HEK293 (cell line): ENCODE measurements at regions not wholly inside any gene's neighbourhood (a gene's known extent, or its start where the extent isn't known, plus 50 kb on each side); places are given as distances from the start of the nearest gene placed in this dataset.

Experiments
- CTCF ChIA-PET: fragments of 350-600 bp; formaldehyde crosslinking; extraction: SDS; loops from one replicate; lab custom pipeline; 2021; ENCODE audit warnings: antibody characterized with exemption; lab: Yijun Ruan, JAX
- POLR2A ChIA-PET: fragments of 300-600 bp; formaldehyde crosslinking; extraction: SDS; loops from one replicate; lab custom pipeline; 2020; ENCODE audit warnings: antibody characterized with exemption, inconsistent platforms; lab: Yijun Ruan, JAX
- H3K27ac ChIP-seq: fragments of 200-500 bp; sonication (Bioruptor generic); 2 replicates; pipeline ENCODE4 v1.5.1; 2014; ENCODE audit warnings: low read depth, low read length, control low read depth, inconsistent platforms; ENCODE audit errors: extremely low read depth
- H3K36me3 ChIP-seq, 2 experiments: fragments of 200-500 bp in 1 of 2; sonication (Bioruptor generic) in 1 of 2; 1 replicate in 1 of 2; 2 replicates in 1 of 2; pipeline ENCODE4 v1.5.1; 2014 to 2017; ENCODE audit warnings: inconsistent platforms in 2 of 2, low read length in 2 of 2; ENCODE audit not compliant: control insufficient read depth in 2 of 2, insufficient read depth in 1 of 2
- H3K4me1 ChIP-seq: fragments of 200-500 bp; sonication (Bioruptor generic); 2 replicates; pipeline ENCODE4 v1.5.1; 2014; ENCODE audit warnings: mild to moderate bottlenecking, low read length, inconsistent platforms; ENCODE audit not compliant: control insufficient read depth, insufficient read depth
- H3K4me3 ChIP-seq: 2 replicates; pipeline ENCODE4 v1.5.1; 2011; ENCODE audit warnings: low read depth, mild to moderate bottlenecking, control low read depth, low read length, moderate library complexity
- H3K9me3 ChIP-seq: fragments of 200-500 bp; sonication (Bioruptor generic); 2 replicates; pipeline ENCODE4 v1.5.1; 2014; ENCODE audit warnings: low read depth, low read length, inconsistent platforms; ENCODE audit not compliant: control insufficient read depth, insufficient read depth
- BCL11B ChIP-seq: fragments of 450-650 bp; formaldehyde crosslinking; IDR thresholded peaks from 2 replicates; pipeline ENCODE4 v1.5.1; 2016; ENCODE audit warnings: low read depth, missing biosample characterization, missing genetic modification characterization
- GFI1B ChIP-seq: fragments of 450-650 bp; formaldehyde crosslinking; IDR thresholded peaks from 2 replicates; pipeline ENCODE4 v1.5.1; 2016; ENCODE audit warnings: missing biosample characterization, missing genetic modification characterization
- HOXA7 ChIP-seq: sonication (generic); formaldehyde crosslinking; IDR thresholded peaks from 2 replicates; pipeline ENCODE4 v1.8.1; 2022; ENCODE audit warnings: missing genetic modification reagents, borderline replicate concordance
- IKZF3 ChIP-seq: fragments of 450-650 bp; IDR thresholded peaks from 2 replicates; pipeline ENCODE4 v1.5.0; 2018; ENCODE audit warnings: missing biosample characterization, mild to moderate bottlenecking, missing genetic modification characterization, moderate library complexity
- PRDM1 ChIP-seq: fragments of 450-650 bp; formaldehyde crosslinking; IDR thresholded peaks from 2 replicates; pipeline ENCODE4; 2016; ENCODE audit warnings: missing biosample characterization, missing genetic modification characterization
- PRDM10 ChIP-seq: fragments of 450-650 bp; formaldehyde crosslinking; IDR thresholded peaks from 2 replicates; pipeline ENCODE4 v1.5.1; 2016; ENCODE audit warnings: missing biosample characterization, missing genetic modification characterization
- PRDM2 ChIP-seq: fragments of 450-650 bp; formaldehyde crosslinking; IDR thresholded peaks from 2 replicates; pipeline ENCODE4 v1.5.1; 2016; ENCODE audit warnings: missing biosample characterization, missing genetic modification characterization, borderline replicate concordance
- SCRT1 ChIP-seq: fragments of 450-650 bp; formaldehyde crosslinking; IDR thresholded peaks from 2 replicates; pipeline ENCODE4 v1.5.1; 2016; ENCODE audit warnings: missing biosample characterization, missing genetic modification characterization, borderline replicate concordance
- ZBTB48 ChIP-seq: fragments of 450-650 bp; formaldehyde crosslinking; IDR thresholded peaks from 2 replicates; pipeline ENCODE4 v1.5.1; 2016; ENCODE audit warnings: missing biosample characterization, missing genetic modification characterization
- ZNF16 ChIP-seq: fragments of 450-650 bp; formaldehyde crosslinking; IDR thresholded peaks from 2 replicates; pipeline ENCODE4 v1.5.1; 2016; ENCODE audit warnings: low read depth, missing biosample characterization, missing genetic modification characterization
- ZNF174 ChIP-seq: fragments of 450-650 bp; formaldehyde crosslinking; IDR thresholded peaks from 2 replicates; pipeline ENCODE4 v1.5.0; 2017; ENCODE audit warnings: missing biosample characterization, mild to moderate bottlenecking, missing genetic modification characterization
- ZNF184 ChIP-seq: fragments of 450-650 bp; IDR thresholded peaks from 2 replicates; pipeline ENCODE4 v1.5.1; 2018; ENCODE audit warnings: missing biosample characterization, mild to moderate bottlenecking, missing genetic modification characterization
- ZNF23 ChIP-seq: fragments of 450-650 bp; formaldehyde crosslinking; IDR thresholded peaks from 2 replicates; pipeline ENCODE4 v1.5.1; 2016; ENCODE audit warnings: missing biosample characterization, missing genetic modification characterization, borderline replicate concordance
- ZNF391 ChIP-seq: fragments of 450-650 bp; formaldehyde crosslinking; IDR thresholded peaks from 2 replicates; pipeline ENCODE4 v1.5.1; 2016; ENCODE audit warnings: low read depth, missing biosample characterization, missing genetic modification characterization, borderline replicate concordance
- ZNF624 ChIP-seq: fragments of 450-650 bp; formaldehyde crosslinking; IDR thresholded peaks from 2 replicates; pipeline ENCODE4 v1.5.1; 2017; ENCODE audit warnings: missing biosample characterization, missing genetic modification characterization
- ZNF664 ChIP-seq: fragments of 450-650 bp; formaldehyde crosslinking; IDR thresholded peaks from 2 replicates; pipeline ENCODE4 v1.5.1; 2016; ENCODE audit warnings: missing biosample characterization, missing genetic modification characterization
- ZNF791 ChIP-seq: fragments of 450-650 bp; formaldehyde crosslinking; IDR thresholded peaks from 2 replicates; pipeline ENCODE4 v1.5.1; 2016; ENCODE audit warnings: missing biosample characterization, missing genetic modification characterization
- ZNF830 ChIP-seq: fragments of 450-650 bp; IDR thresholded peaks from 2 replicates; pipeline ENCODE4 v1.5.0; 2018; ENCODE audit warnings: missing biosample characterization, missing genetic modification characterization, low read depth, mild to moderate bottlenecking, moderate library complexity
- ZNF843 ChIP-seq: fragments of 450-650 bp; formaldehyde crosslinking; IDR thresholded peaks from 2 replicates; pipeline ENCODE4 v1.5.1; 2016; ENCODE audit warnings: missing biosample characterization, missing genetic modification characterization
- ZSCAN30 ChIP-seq: fragments of 450-650 bp; IDR thresholded peaks from 2 replicates; pipeline ENCODE4 v1.5.1; 2018; ENCODE audit warnings: missing biosample characterization, mild to moderate bottlenecking, missing genetic modification characterization, moderate library complexity

GRCh38 chr4:178264001-178264400, 821.8 kb upstream of the AGA start (continued):
- no peak for TF ChIP-seq ZNF174 (tag by site-specific recombination)
- TF ChIP-seq ZNF16 (tag by site-specific recombination): no peak
- no peak for TF ChIP-seq GFI1B (tag by site-specific recombination)

DNA sequence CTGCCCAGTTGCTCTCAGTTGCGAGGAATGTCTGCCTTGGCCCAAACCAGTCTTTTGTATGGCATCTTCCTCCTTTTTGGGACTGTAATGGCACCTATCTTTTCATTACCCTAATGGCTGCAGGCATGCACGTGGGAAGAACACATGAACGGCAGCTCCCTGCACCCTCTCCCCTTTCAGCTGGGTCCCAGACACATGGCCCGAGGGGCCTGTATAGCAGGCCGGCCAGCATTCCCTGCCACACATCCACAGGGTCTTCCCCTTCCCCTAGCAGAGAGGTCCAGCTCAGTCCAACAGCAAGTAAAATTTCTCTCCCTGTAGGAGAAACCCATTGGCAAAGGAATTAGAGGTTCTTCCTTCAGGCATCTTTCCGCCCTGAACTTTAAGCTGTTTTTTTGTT, 829.1 kb upstream of the AGA start:
- Histone ChIP-seq H3K4me1 (no peaks in the 10 kb centered on the region), H3K27ac (no peak overlapping the region), H3K4me3 (no peak overlapping the region), H3K9me3 (no peaks in the 10 kb centered on the region), H3K36me3 (no peaks in the 10 kb centered on the region)
- POLR2A ChIA-PET: no interaction called here
- TF ChIP-seq HOXA7 (CRISPR knock-in tag): no peak
- TF ChIP-seq ZNF391 (tag by site-specific recombination): no peak
- TF ChIP-seq IKZF3 (tag by site-specific recombination): no peak
- no peak for TF ChIP-seq PRDM2 (tag by site-specific recombination)
- no peak for TF ChIP-seq ZNF843 (tag by site-specific recombination)
- TF ChIP-seq ZNF830 (tag by site-specific recombination): no peak
- TF ChIP-seq ZNF184 (tag by site-specific recombination): no peak
- no peak for TF ChIP-seq GFI1B (tag by site-specific recombination)
- TF ChIP-seq ZSCAN30: no peak
- TF ChIP-seq PRDM1: no peak
- no peak for TF ChIP-seq ZBTB48
- TF ChIP-seq SCRT1: no peak
- no peak for TF ChIP-seq ZNF664 (tag by site-specific recombination)
- no peak for TF ChIP-seq ZNF791 (tag by site-specific recombination)
- TF ChIP-seq ZNF624 (tag by site-specific recombination): no peak
- no peak for TF ChIP-seq BCL11B
- TF ChIP-seq PRDM10 (tag by site-specific recombination): no peak
- no peak for TF ChIP-seq ZNF23
- CTCF ChIA-PET: interaction anchor here (0.6 kb wide), 1 partner anchor 56 kb away, joined by 3 read pairs; no protein-coding TSS in a partner anchor
